OCI-LY1 (cell line): ENCODE measurements at regions not wholly inside any gene's neighbourhood (a gene's known extent, or its start where the extent isn't known, plus 50 kb on each side); places are given as distances from the start of the nearest gene placed in this dataset.

Experiments used
- H2AFZ ChIP-seq: fragments of 200-600 bp; sonication (generic), shearing (Covaris generic); 2 replicates; pipeline ENCODE4 v1.6.0; 2014; ENCODE audit warnings: antibody characterized with exemption, mild to moderate bottlenecking, low read length
- H3F3A ChIP-seq: fragments of 200-600 bp; sonication (generic), shearing (Covaris generic); 2 replicates; pipeline ENCODE4 v1.6.0; 2014; ENCODE audit warnings: mild to moderate bottlenecking, antibody characterized with exemption, low read length, moderate library complexity; ENCODE audit not compliant: insufficient read depth
- H3K27ac ChIP-seq: fragments of 200-600 bp; sonication (generic); 2 replicates; pipeline ENCODE4 v1.5.1; 2014; ENCODE audit warnings: low read length, mixed run types, mild to moderate bottlenecking, low read depth; ENCODE audit not compliant: poor library complexity, severe bottlenecking
- H3K27me3 ChIP-seq: fragments of 200-600 bp; sonication (generic); 2 replicates; pipeline ENCODE4 v1.6.0; 2014; ENCODE audit warnings: antibody characterized with exemption, mild to moderate bottlenecking, low read length, moderate library complexity; ENCODE audit not compliant: insufficient read depth
- H3K36me3 ChIP-seq: fragments of 200-600 bp; sonication (generic); 2 replicates; pipeline ENCODE4 v1.6.1; 2014; ENCODE audit warnings: mild to moderate bottlenecking, antibody characterized with exemption, low read length, moderate library complexity, mixed read lengths; ENCODE audit not compliant: insufficient read depth
- H3K4me1 ChIP-seq: fragments of 200-600 bp; sonication (generic); 2 replicates; pipeline ENCODE4 v1.5.1; 2014; ENCODE audit warnings: mild to moderate bottlenecking, low read length, moderate library complexity; ENCODE audit not compliant: insufficient read depth, severe bottlenecking
- H3K4me2 ChIP-seq: fragments of 200-600 bp; sonication (generic), shearing (Covaris generic); 2 replicates; pipeline ENCODE4 v1.6.1; 2014; ENCODE audit warnings: low read length
- H3K4me3 ChIP-seq: fragments of 200-600 bp; sonication (generic); 2 replicates; pipeline ENCODE4 v1.5.1; 2014; ENCODE audit warnings: low read length, low read depth, mild to moderate bottlenecking, mixed read lengths; ENCODE audit not compliant: poor library complexity, severe bottlenecking
- H3K79me2 ChIP-seq: fragments of 200-600 bp; shearing (Covaris generic); 2 replicates; pipeline ENCODE4 v1.6.1; 2016; ENCODE audit warnings: mixed run types, low read length, mixed read lengths; ENCODE audit not compliant: insufficient read depth
- H3K9ac ChIP-seq: fragments of 200-600 bp; sonication (generic), shearing (Covaris generic); 2 replicates; pipeline ENCODE4 v1.6.1; 2014; ENCODE audit warnings: mild to moderate bottlenecking, low read length, mixed read lengths
- H3K9me2 ChIP-seq: fragments of 200-600 bp; sonication (generic), shearing (Covaris generic); 2 replicates; pipeline ENCODE4 v1.6.1; 2014; ENCODE audit warnings: low read depth, mild to moderate bottlenecking, low read length, mixed read lengths
- H3K9me3 ChIP-seq: fragments of 200-600 bp; shearing (Covaris generic); 2 replicates; pipeline ENCODE4 v1.6.1; 2014; ENCODE audit warnings: low read length, mixed read lengths
- H4K20me1 ChIP-seq: fragments of 200-600 bp; sonication (generic), shearing (Covaris generic); 2 replicates; pipeline ENCODE4 v1.6.0; 2016; ENCODE audit warnings: mild to moderate bottlenecking, low read length; ENCODE audit not compliant: insufficient read depth
- CTCF ChIP-seq: fragments of 200-600 bp; sonication (generic), shearing (Covaris generic); IDR thresholded peaks from 2 replicates; pipeline ENCODE4 v1.5.1; 2017; ENCODE audit warnings: mild to moderate bottlenecking, antibody characterized with exemption, low read length, moderate library complexity, mixed read lengths
- EZH2 ChIP-seq: fragments of 200-600 bp; sonication (generic), shearing (Covaris generic); IDR thresholded peaks from 2 replicates; pipeline ENCODE4 v1.8.0; 2017; ENCODE audit warnings: borderline replicate concordance, mixed run types, mild to moderate bottlenecking, antibody characterized with exemption, low read length, moderate library complexity, mixed read lengths

GRCh38 chr4:53920883-53921282, 143.5 kb downstream of the CHIC2 start:
- no peak for TF ChIP-seq EZH2
- TF ChIP-seq CTCF: no peak
- Histone ChIP-seq H3K79me2 (no peaks in the 10 kb centered on the region), H3K4me3 (no peak overlapping the region), H3K27ac (no peak overlapping the region), H3K4me2 (no peak overlapping the region), H3K9ac (no peak overlapping the region), H3K9me3 (no peaks in the 10 kb centered on the region), H4K20me1 (no peaks in the 10 kb centered on the region), H2AFZ (no peak overlapping the region), H3K4me1 (no peaks in the 10 kb centered on the region), H3K36me3 (no peaks in the 10 kb centered on the region), H3K27me3 (no peaks in the 10 kb centered on the region), H3K9me2 (no peaks in the 10 kb centered on the region), H3F3A (no peaks in the 10 kb centered on the region)

- Histone ChIP-seq H3F3A (no peaks in the 10 kb centered on the region), H3K36me3 (no peaks in the 10 kb centered on the region), H3K79me2 (no peaks in the 10 kb centered on the region), H3K27ac (no peak overlapping the region), H3K4me3 (no peak overlapping the region), H3K9me2 (no peaks in the 10 kb centered on the region), H2AFZ (no peak overlapping the region), H3K27me3 (no peaks in the 10 kb centered on the region), H4K20me1 (no peaks in the 10 kb centered on the region), H3K9ac (no peak overlapping the region), H3K4me1 (no peaks in the 10 kb centered on the region), H3K4me2 (no peak overlapping the region), H3K9me3 (no peaks in the 10 kb centered on the region)
- TF ChIP-seq CTCF (no peak), EZH2 (no peak)
Observed at GRCh38 chr4:53920116-53920515, 144.3 kb downstream of the CHIC2 start.

- Histone ChIP-seq H3K4me1 (no peaks in the 10 kb centered on the region), H3K4me3 (no peak overlapping the region), H3K27ac (no peak overlapping the region), H3K79me2 (no peaks in the 10 kb centered on the region), H3K36me3 (no peaks in the 10 kb centered on the region), H4K20me1 (no peaks in the 10 kb centered on the region), H3K9ac (no peak overlapping the region), H3K9me3 (no peaks in the 10 kb centered on the region), H2AFZ (no peak overlapping the region), H3F3A (no peaks in the 10 kb centered on the region), H3K9me2 (no peaks in the 10 kb centered on the region), H3K4me2 (no peak overlapping the region), H3K27me3 (no peaks in the 10 kb centered on the region)
- TF ChIP-seq CTCF (no peak), EZH2 (no peak)
Observed at GRCh38 chr4:53919535-53919934, 144.9 kb downstream of the CHIC2 start.
